NCI-H187 (cell line): ENCODE measurements at regions not wholly inside any gene's neighbourhood (a gene's known extent, or its start where the extent isn't known, plus 50 kb on each side); places are given as distances from the start of the nearest gene placed in this dataset.

Experiments used
- DNase-seq, 2 experiments: peaks; one replicate each; lab custom pipeline; 2025; lab: John Stamatoyannopoulos, UW

GRCh38 chr1:47574451-47575165 is 136.8 kb downstream of the FOXD2 start:
- no peak for DNase-seq

DNA sequence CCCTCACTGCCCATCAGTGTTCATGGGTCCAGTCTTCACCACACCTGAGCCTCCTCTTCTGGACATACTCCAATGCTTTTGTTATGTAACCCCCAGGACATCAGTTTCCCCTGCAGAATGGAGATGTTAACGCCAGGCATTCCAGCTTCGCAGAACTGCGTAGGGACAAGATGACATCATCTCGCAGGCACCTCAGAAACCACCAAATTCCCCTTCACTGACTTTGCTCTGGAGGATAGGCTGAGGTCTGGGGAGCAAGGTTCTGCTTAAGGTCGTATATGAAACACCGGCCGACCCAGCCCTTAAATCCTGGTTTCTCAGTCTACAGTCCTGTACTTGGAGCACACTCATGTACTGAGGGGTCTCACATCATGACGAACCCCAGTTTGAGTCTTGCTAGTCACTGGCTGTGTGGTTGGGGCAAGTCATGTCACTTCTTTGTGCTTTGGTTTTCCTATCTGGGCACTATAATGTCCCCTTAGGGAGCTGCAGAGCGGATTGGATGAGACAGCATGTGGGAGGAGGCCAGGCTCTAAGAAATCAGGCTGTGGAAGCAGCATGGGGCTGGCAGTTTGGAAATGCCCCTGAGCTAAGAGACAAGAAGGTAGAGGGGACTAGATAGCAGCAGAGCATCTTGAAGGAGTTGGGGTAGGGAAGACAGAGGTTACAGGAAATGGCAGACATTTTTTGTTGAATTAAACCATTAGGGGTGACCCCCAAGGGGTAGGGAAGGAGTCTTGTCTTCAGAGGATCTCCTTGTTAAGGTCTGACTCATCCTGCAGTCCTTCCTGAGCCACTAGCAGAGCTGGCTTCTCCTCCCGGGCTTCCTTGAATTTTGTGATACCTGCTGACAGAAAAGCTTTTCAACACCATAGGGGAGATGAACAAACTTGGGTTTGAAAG is 138.3 kb downstream of the FOXD2 start:
- DNase-seq: no peak

DNA sequence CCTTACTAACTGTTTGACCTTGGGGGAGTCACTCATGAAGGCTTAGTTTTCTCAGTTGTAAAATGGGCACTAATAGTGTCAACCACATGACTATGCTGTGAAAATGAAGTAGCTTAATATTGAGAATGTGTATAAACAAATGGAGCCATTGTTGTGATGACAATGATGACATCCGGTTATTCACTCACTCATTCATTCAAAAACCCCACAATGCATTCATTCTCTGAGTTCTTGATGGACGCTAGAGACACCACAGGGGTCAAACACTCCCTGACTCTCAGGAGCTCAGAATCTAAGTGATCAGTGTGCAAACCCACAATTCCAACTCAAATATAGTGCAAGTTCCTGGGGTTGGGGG is 138.9 kb downstream of the FOXD2 start:
- DNase-seq: no peak

GRCh38 chr1:47577303-47578025 is 139.6 kb downstream of the FOXD2 start:
- DNase-seq: no peak

DNA sequence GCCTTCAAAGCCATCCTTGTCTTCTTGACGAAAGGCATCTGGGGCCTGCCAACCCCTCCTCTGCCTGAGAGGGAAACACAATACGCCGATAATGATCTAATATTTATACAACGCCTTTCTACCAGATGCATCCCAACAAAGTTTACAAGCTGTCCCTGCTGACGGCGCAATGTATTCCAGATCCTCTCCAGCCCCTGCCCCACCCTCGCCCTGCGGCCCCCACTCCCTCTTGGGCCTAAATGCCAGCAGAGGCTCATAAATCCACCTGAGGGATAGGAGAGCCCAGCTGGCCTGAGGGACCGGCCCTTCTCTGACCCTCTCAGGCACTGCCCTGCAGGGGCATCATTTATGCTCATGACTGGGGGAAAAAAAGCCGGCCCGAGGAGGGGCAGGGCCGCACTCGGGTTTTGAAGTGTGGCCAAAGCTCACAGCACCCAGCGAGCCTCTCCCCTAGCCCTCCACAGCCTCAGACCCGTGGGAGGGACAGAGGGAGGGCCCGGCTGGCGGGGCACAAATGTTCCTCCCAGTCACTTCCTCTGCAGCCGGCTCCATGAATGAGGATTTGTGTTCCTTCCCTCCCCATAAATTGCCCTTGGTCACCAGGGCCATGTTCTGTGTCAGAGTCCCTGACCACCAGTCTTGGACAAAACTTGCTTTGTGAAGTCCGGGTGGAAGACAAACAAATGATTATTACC is 140.3 kb downstream of the FOXD2 start:
- no peak for DNase-seq

DNA sequence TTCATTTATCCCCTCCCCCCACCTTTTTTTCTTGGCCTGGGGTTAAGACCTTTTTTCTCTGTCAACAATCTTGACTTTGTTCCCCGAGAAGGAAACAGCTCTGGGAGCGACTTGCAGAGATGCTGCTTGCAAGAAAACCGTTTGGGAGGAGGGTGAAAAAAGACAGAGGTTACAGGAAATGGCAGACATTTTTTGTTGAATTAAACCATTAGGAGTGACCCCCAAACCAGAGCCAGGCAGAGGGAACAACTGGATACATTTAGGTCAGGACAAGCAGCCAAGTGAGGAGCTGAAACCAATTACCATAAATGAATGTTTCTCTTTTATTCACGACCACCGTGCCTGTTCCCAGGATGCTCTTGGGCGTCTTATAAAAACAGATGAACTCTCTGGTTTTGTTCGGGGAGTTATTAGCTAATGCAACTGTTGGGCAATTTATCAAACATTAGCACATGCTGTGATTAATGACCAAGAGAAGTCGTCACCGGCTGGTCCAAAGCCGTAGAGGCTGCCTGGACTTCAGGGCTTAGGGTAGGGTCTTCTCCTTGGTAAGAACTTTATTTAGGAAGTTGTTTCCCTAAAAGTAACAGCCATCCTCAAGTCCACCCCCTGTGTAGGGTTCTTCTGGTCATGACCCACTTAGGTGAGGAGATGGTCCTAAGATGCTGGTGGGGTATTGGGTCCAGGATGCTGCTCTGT is 141.0 kb downstream of the FOXD2 start:
- no peak for DNase-seq

DNA sequence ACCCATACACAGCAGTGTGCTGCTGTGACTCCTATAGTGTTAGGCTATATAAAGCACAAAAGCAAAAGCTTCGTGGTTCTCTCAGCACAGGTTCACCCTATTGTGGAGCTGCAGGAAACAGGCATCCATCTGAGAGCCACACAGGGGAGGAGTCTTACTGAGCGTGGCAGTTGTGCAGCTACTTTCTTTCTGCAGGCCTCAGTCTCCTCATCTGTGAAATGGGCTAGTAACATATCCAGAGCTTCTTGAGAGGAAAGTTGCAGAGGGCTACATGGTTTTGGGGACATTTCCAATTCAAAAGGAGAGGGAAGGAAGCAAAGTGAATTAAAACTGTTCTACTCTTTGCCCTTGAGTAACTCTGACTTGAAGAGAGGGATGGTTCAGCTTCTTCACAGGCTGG is 142.0 kb downstream of the FOXD2 start:
- DNase-seq: no peak

DNA sequence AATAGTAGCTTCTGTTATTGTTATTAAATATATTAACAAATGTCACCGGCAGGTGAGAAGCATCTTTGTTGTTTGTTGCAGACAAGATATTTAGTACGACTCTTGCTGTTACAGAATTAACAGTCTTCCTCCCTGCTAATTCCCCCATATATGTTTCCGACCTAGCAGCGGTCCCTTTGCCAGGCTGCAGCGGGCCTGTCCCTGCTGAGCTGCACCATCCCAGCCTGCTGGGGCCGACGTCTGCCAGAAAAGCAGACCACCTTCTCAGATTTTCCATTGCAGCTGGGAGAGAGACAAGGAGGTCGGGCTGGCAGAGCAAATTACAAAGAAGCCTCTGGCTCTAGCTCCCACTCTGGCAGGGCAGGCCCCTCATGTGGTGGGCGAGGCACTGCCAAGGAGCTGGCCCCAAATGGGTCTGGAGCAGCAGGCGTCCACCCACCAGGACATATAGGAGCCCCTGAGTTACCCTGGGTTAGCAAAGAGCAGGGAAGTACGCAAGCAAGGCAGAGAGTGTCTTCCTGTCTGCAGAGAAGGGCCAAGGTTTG is 142.7 kb downstream of the FOXD2 start:
- no peak for DNase-seq

GRCh38 chr1:47582891-47583608 is 145.2 kb downstream of the FOXD2 start:
- DNase-seq: no peak

GRCh38 chr1:47584249-47584648 is 146.4 kb downstream of the FOXD2 start:
- DNase-seq: no peak

GRCh38 chr1:47585141-47585902 is 147.5 kb downstream of the FOXD2 start:
- no peak for DNase-seq

DNA sequence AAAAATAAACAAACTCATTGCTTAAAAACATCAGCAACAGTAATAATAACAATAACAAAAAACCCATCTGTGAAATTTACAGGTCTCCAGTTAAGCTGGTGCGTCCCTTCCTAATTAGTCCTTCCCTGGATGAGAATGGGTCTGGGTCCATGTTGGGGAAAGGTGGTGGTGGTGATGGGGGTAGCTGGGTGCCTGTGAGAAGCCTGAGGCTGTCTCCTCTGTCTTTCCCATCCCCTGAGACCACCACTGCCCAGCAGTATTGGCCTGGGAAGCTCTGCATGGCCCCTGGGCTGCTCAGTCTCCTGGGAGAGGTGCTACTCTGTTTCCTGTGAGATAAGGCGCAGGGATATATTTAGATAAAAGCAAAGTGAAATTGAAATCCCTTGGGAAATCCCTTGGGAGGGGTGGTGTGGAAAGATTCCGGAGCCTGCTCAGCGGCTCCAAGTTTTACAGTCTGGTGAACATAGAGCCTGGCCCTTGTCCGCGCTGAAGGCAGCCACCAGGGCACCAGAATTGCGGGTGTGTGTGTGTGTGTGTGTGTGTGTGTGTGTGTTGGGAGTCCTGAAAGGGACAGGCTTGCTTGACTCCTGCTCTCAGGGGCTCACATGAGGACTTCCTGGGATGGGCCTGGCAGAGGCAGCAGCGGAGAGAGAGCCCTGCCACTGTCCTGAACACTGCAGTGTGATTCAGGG is 150.2 kb downstream of the FOXD2 start:
- DNase-seq: no peak

GRCh38 chr1:47590523-47591225 is 152.8 kb downstream of the FOXD2 start:
- DNase-seq: no peak

DNA sequence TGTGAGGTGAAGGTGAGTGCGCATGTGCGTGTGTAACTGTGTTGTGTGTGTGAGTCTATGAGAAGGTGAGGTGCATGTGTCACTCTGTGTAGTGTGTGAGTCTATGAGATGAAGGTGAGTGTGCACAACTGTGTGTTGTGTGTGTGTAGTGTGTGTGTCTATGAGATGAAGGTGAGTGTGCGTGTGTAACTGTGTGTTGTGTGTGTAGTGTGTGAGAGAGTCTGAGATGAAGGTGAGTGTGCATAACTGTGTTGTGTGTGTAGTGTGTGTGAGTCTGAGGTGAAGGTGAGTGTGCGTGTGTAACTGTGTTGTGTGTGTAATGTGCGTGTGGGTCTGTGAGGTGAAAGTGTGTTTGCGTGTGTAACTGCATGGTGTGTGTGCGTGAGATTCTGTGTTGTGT is 154.0 kb downstream of the FOXD2 start:
- DNase-seq: no peak

DNA sequence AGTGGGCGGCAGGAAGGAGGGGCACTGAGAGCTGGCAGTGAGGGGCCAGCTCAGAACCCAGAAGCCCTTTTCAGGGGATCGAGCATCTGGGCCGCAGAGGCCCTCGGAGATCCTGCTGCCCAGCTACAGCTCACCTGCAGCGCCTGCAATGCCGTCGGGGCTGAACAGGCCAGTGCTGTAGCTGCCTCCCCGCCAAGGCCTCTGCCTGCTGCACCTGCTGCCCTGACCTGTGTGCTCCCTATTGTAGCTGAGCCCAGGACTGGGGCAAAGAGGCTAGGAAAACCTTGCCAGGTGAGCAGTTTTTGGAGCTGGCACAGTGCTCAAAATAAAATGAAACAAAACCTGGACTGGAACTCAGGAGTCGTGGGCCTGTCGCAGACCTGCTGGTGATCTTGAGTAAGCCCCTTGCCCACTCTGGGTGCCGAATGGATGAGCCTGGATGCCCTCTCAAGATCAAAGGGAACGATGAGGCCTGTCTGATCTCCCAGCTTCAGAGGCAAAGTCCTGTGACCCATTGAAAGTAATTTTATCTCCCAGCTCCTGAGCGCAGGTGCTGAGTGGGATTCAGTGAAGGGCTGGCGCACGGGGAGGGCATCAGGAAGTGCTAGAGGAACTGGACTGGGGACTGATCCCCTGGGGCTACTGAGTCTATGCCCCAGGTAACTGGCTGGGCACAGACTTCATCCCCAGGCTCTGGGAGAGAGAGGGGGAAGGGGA is 154.6 kb downstream of the FOXD2 start:
- DNase-seq: no peak

DNA sequence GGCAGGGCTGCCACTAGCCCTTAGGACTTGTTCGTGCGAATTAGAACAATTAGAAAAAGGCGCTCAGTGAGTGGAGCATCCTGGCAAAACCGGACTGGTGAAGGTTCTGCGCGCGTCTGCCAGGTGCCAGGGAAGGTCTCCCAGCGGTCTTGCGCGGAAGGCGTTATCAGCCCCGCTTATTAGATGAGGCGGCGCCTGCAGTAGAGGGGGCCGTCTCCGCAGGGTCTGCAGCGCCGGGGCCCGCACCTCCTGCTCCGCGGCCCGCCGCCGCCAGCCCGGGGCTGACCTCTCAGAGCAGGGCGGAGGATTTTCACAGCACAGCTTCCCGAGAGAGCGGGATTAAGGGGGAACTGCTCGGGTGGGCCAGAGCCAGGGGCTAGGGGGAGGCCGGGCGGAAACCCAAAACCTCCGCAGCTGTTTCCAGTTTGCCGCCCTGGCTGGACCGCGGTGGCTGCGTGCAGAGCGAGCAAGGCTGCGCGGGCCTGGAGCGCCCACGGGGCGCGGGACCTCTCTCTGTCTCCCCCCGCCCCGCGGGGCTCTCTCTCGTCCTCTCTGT is 155.2 kb downstream of the FOXD2 start:
- no peak for DNase-seq

DNA sequence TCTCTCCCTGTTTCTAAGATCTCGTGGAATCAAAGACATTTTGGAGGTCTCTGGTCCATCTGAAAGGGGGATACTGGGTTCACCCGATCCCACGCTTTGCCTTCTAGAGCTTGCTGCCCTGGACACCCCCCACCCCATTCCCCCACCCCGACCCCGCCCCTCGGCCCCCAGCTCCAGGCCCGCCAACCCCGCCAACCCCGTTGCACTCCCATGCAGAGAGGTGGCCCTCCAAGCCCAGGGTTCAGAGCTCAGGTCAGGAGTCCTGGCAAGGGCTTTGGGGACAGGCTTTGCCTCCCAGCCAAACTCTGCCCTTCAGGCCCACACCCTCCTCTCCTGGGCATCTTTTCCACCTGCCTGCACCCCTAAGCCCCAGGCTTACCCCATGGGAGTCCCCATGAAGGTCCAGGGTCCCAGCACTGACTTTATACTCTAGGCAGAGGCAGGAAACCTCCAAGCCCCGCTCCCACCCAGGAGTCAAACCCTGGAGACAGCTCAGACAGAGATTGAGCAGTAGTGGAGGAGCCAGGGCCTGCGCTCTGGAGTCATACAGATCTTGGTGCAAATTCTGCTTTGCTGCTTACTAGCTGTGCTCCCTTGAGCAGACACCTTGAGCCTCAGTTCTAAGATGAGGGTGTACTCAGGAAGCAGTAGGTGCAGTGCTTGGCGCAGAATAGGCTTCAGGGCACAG is 155.9 kb downstream of the FOXD2 start:
- DNase-seq: no peak
